HepG2 (cell line): ENCODE measurements at regions not wholly inside any gene's neighbourhood (a gene's known extent, or its start where the extent isn't known, plus 50 kb on each side); places are given as distances from the start of the nearest gene placed in this dataset.

Source experiments
- ATAC-seq: fragments of 200-7000 bp; cut with Tn5 transposase; 3 replicates; pipeline ENCODE4 v1.9.1; 2020; ENCODE audit warnings: mild to moderate bottlenecking, moderate library complexity
- BruUV-seq: library from RNA; stranded (reverse); fragments of 400-500 nt; replicated peaks from 2 replicates; lab custom pipeline; 2021; lab: Mats Ljungman, UMichigan
- CTCF ChIA-PET: fragments of 300-600 bp; formaldehyde crosslinking; extraction: SDS; loops from one replicate; lab custom pipeline; 2021; ENCODE audit warnings: low total read pairs, inconsistent platforms, low intra/inter-chr PET ratio; lab: Yijun Ruan, JAX
- POLR2A ChIA-PET: fragments of 350-600 bp; sonication (Branson Sonifier 250); formaldehyde crosslinking; loops from one replicate; lab custom pipeline; 2020; ENCODE audit warnings: antibody characterized with exemption, inconsistent platforms; lab: Yijun Ruan, JAX
- DNase-seq: peaks from one replicate; pipeline ENCODE4 v3.0.0-alpha.2; 2015; ENCODE audit warnings: low spot score
- FAIRE-seq: peaks from 3 replicates; lab custom pipeline; 2011; peaks lifted over from hg19 to GRCh38; lab: Jason Lieb, UNC
- H2AFZ ChIP-seq: one replicate; pipeline ENCODE4 v1.6.1; 2011; ENCODE audit warnings: low read length, inconsistent platforms
- H3K27ac ChIP-seq: fragments of 300-600 bp; 3 replicates; pipeline ENCODE4 v1.8.0; 2011; ENCODE audit warnings: mixed run types, mild to moderate bottlenecking, mixed read lengths, low read length, inconsistent platforms; ENCODE audit not compliant: insufficient read depth; ENCODE audit errors: extremely low read length
- H3K27me3 ChIP-seq, 2 experiments: fragments of 200-600 bp in 1 of 2; 2 replicates in 1 of 2; 3 replicates in 1 of 2; pipeline versions ENCODE4 v1.6.0 to v1.8.0; 2011; ENCODE audit warnings: low read length in 2 of 2, mild to moderate bottlenecking in 2 of 2, moderate library complexity in 2 of 2, inconsistent platforms in 1 of 2; ENCODE audit not compliant: insufficient read depth in 2 of 2, control insufficient read depth in 1 of 2
- H3K36me3 ChIP-seq, 2 experiments: fragments of 200-600 bp in 1 of 2; replicated peaks in 1 of 2; 2 replicates in 1 of 2; 3 replicates in 1 of 2; pipeline versions ENCODE4 v1.5.1 to v1.8.0; 2011; ENCODE audit warnings: low read length in 2 of 2, inconsistent platforms in 1 of 2; ENCODE audit not compliant: insufficient read depth in 2 of 2, control insufficient read depth in 1 of 2
- H3K4me1 ChIP-seq: 2 replicates; pipeline ENCODE4 v1.5.1; 2012; ENCODE audit warnings: low read length, inconsistent platforms; ENCODE audit not compliant: insufficient read depth
- H3K4me2 ChIP-seq: 2 replicates; pipeline ENCODE4 v1.6.0; 2011; ENCODE audit warnings: low read depth, low read length, inconsistent platforms
- H3K4me3 ChIP-seq, 3 experiments: fragments of 200-600 bp in 1 of 3; sonication (generic), shearing (Covaris generic) in 1 of 3; replicated peaks in 1 of 3; 2 replicates each; pipeline ENCODE4 v1.5.1; 2011 to 2016; ENCODE audit warnings: low read length in 3 of 3, inconsistent platforms in 2 of 3, low read depth in 2 of 3, mild to moderate bottlenecking in 2 of 3, control low read depth in 1 of 3, mixed read lengths in 1 of 3; ENCODE audit not compliant: insufficient read depth in 1 of 3
- H3K79me2 ChIP-seq: one replicate; pipeline ENCODE4 v1.6.1; 2011; ENCODE audit warnings: low read length, inconsistent platforms; ENCODE audit not compliant: insufficient read depth
- H3K9ac ChIP-seq: 2 replicates; pipeline ENCODE4 v1.6.0; 2011; ENCODE audit warnings: mild to moderate bottlenecking, low read depth, low read length, inconsistent platforms; ENCODE audit not compliant: insufficient read depth
- H3K9me3 ChIP-seq: 2 replicates; pipeline ENCODE4 v1.5.1; 2012; ENCODE audit warnings: mild to moderate bottlenecking, low read length
- H4K20me1 ChIP-seq: 2 replicates; pipeline ENCODE4 v1.6.0; 2011; ENCODE audit warnings: inconsistent platforms, mild to moderate bottlenecking, low read length, moderate library complexity; ENCODE audit not compliant: insufficient read depth
- ATF2 ChIP-seq: sonication (generic); formaldehyde crosslinking; IDR thresholded peaks from 2 replicates; pipeline ENCODE4 v1.4.0; 2020; ENCODE audit warnings: missing genetic modification reagents
- HHEX ChIP-seq: IDR thresholded peaks from 2 replicates; pipeline ENCODE4 v1.6.1; 2016; ENCODE audit warnings: control low read depth
- KAT8 ChIP-seq: IDR thresholded peaks from 2 replicates; pipeline ENCODE4 v1.6.1; 2016; ENCODE audit warnings: missing genetic modification reagents, missing compliant biosample characterization
- REXO4 ChIP-seq: sonication (generic); formaldehyde crosslinking; IDR thresholded peaks from 2 replicates; pipeline ENCODE4 v1.8.0; 2022; ENCODE audit warnings: missing genetic modification reagents, mild to moderate bottlenecking, borderline replicate concordance
- UBTF ChIP-seq: sonication (generic); formaldehyde crosslinking; IDR thresholded peaks from 2 replicates; pipeline ENCODE4 v1.4.0; 2020; ENCODE audit warnings: mild to moderate bottlenecking, missing genetic modification reagents
- ZC3H13 ChIP-seq: sonication (generic); formaldehyde crosslinking; IDR thresholded peaks from 2 replicates; pipeline ENCODE4 v1.8.1; 2023; ENCODE audit warnings: mild to moderate bottlenecking, missing genetic modification reagents, moderate library complexity
- ZNF773 ChIP-seq: sonication (generic); formaldehyde crosslinking; IDR thresholded peaks from 2 replicates; pipeline ENCODE4 v1.4.0; 2020; ENCODE audit warnings: missing genetic modification reagents, borderline replicate concordance
- WGBS: methylation state at CpG from one replicate; pipeline ENCODE4 v1.1.6; 2017; ENCODE audit warnings: low lambda C conversion rate; 5-methylcytosine and 5-hydroxymethylcytosine counted together
- in situ Hi-C: cut with HindIII; loops from 2 replicates; pipeline ENCODE4 v1.10.0; 2017; ENCODE audit warnings: low pct_unique_long_range_greater_than_20kb; ENCODE audit not compliant: extremely low pct_ligation_motif_present
- intact Hi-C: fragments of 100-400 bp; cut with micrococcal nuclease; formaldehyde crosslinking; loops from one replicate; pipeline ENCODE4 v1.10.0; 2022; ENCODE audit not compliant: unreplicated experiment

GRCh38 chr5:39898731-39899130 lies 474.0 kb upstream of the DAB2 start:
- FAIRE-seq (no peak), ATAC-seq (no peak), DNase-seq (no peak)
- no peaks in the 10 kb centered on the region for H3K79me2 ChIP-seq
- no peak for TF ChIP-seq ZC3H13 (CRISPR knock-in tag)
- no peak for TF ChIP-seq HHEX (CRISPR knock-in tag)
- no peak for TF ChIP-seq KAT8 (CRISPR knock-in tag)
- no peak for TF ChIP-seq UBTF (CRISPR knock-in tag)
- TF ChIP-seq ATF2 (CRISPR knock-in tag), result no peak
- 0% methylated on average over 1 of the region's 1 CpG for WGBS
- H3K4me3 ChIP-seq, result no peak overlapping the region
- no peak overlapping the region for H3K9ac ChIP-seq
- POLR2A ChIA-PET, result no interaction called here
- H3K36me3 ChIP-seq, result no peaks in the 10 kb centered on the region
- H3K4me1 ChIP-seq, result no peaks in the 10 kb centered on the region
- no peaks in the 10 kb centered on the region for H4K20me1 ChIP-seq
- intact Hi-C loops, result no loop called here
- no peak overlapping the region for H2AFZ ChIP-seq
- CTCF ChIA-PET, result no interaction called here
- in situ Hi-C loops, result no loop called here
- H3K27ac ChIP-seq, result no peak overlapping the region
- BruUV-seq, result no TSS peak
- H3K4me2 ChIP-seq, result no peak overlapping the region
- H3K9me3 ChIP-seq, result no peaks in the 10 kb centered on the region
- H3K27me3 ChIP-seq, result no peaks in the 10 kb centered on the region

- H4K20me1 ChIP-seq, result no peaks in the 10 kb centered on the region
- CTCF ChIA-PET, result no interaction called here
- no TSS peak for BruUV-seq
- no peaks in the 10 kb centered on the region for H3K79me2 ChIP-seq
- in situ Hi-C loops, result no loop called here
- no peaks in the 10 kb centered on the region for H3K27me3 ChIP-seq
- no peak overlapping the region for H3K4me2 ChIP-seq
- ATAC-seq (no peak), DNase-seq (no peak), FAIRE-seq (no peak)
- POLR2A ChIA-PET, result no interaction called here
- no peaks in the 10 kb centered on the region for H3K36me3 ChIP-seq
- no peak overlapping the region for H3K27ac ChIP-seq
- no peak overlapping the region for H3K4me3 ChIP-seq
- no peaks in the 10 kb centered on the region for H3K4me1 ChIP-seq
- TF ChIP-seq ZNF773 (CRISPR knock-in tag) (no peak), REXO4 (CRISPR knock-in tag) (no peak)
- WGBS, result 16% methylated on average over 5 of the region's 5 CpGs
- H2AFZ ChIP-seq, result no peak overlapping the region
- intact Hi-C loops, result no loop called here
- no peaks in the 10 kb centered on the region for H3K9me3 ChIP-seq
- no peak overlapping the region for H3K9ac ChIP-seq
Observed at GRCh38 chr5:39896706-39897105, 471.9 kb upstream of the DAB2 start.
